ENCODE measurements at regions not wholly inside any gene's neighbourhood (a gene's known extent, or its start where the extent isn't known, plus 50 kb on each side); places are given as distances from the start of the nearest gene placed in this dataset.

DNA sequence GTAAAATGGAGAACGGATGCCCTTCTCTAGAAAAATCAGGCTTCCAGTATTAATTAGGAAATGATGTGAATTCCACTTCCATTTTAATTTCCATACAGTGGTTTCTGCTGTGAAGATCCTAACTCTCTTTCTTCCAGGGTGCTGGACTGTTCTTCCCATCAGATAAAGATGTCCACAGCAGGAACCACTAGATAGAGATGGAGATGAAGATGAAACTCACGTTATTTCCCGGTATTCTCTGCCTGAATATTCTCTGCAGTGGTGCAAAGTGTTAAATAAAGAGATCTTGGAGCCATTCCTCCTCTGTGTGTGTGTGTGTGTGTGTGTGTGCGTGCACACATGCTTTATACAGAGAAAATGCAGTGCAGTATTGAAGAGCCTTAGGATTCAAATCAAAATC is 727.5 kb downstream of the KCNJ2 start:
- FAIRE-seq (no peak), DNase-seq (ENCODE audit: low read depth, low spot score) (no peak)
- no peak overlapping the region for H2AFZ ChIP-seq (ENCODE audit: low read depth, low read length)
- H3K9ac ChIP-seq (replicated peaks; ENCODE audit: extremely low read depth, insufficient read depth, low read length), result no peak overlapping the region
- no peak overlapping the region for H3K27ac ChIP-seq (ENCODE audit: insufficient read depth, low read depth, low read length)
- no peak for TF ChIP-seq EZH2 (IDR thresholded peaks at IDR 0.05; ENCODE audit: borderline replicate concordance, low read depth, low read length, severe bottlenecking)
- TF ChIP-seq FOS (IDR thresholded peaks at IDR 0.05; ENCODE audit: borderline replicate concordance, insufficient read depth, low read length), result no peak
- TF ChIP-seq POLR2AphosphoS5 (IDR thresholded peaks at IDR 0.05; ENCODE audit: insufficient read depth, low read depth, low read length), result no peak
- no peak for TF ChIP-seq POLR2A (IDR thresholded peaks at IDR 0.05; ENCODE audit: low read depth, low read length)
- TF ChIP-seq GATA2 (IDR thresholded peaks at IDR 0.05; ENCODE audit: insufficient read depth, insufficient read length, low read depth, low read length), result no peak
- TF ChIP-seq, protein P1, sequence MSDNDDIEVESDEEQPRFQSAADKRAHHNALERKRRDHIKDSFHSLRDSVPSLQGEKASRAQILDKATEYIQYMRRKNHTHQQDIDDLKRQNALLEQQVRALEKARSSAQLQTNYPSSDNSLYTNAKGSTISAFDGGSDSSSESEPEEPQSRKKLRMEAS (IDR thresholded peaks at IDR 0.05; ENCODE audit: insufficient read depth, insufficient read length), result no peak
- no peak for TF ChIP-seq JUN (IDR thresholded peaks at IDR 0.05; ENCODE audit: borderline replicate concordance, insufficient read depth, insufficient read length, low read depth)
- TF ChIP-seq, protein P2, sequence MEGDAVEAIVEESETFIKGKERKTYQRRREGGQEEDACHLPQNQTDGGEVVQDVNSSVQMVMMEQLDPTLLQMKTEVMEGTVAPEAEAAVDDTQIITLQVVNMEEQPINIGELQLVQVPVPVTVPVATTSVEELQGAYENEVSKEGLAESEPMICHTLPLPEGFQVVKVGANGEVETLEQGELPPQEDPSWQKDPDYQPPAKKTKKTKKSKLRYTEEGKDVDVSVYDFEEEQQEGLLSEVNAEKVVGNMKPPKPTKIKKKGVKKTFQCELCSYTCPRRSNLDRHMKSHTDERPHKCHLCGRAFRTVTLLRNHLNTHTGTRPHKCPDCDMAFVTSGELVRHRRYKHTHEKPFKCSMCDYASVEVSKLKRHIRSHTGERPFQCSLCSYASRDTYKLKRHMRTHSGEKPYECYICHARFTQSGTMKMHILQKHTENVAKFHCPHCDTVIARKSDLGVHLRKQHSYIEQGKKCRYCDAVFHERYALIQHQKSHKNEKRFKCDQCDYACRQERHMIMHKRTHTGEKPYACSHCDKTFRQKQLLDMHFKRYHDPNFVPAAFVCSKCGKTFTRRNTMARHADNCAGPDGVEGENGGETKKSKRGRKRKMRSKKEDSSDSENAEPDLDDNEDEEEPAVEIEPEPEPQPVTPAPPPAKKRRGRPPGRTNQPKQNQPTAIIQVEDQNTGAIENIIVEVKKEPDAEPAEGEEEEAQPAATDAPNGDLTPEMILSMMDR (IDR thresholded peaks at IDR 0.05; ENCODE audit: extremely low read depth in 1 of 2, insufficient read depth in 1 of 2, low read depth in 1 of 2, low read length in 2 of 2), result no peak
- no peak for TF ChIP-seq MYC (IDR thresholded peaks at IDR 0.05; ENCODE audit: low read depth, low read length)
- no peak overlapping the region for H3K4me3 ChIP-seq (replicated peaks in 1 of 3; ENCODE audit: insufficient read depth in 1 of 3, low read depth in 1 of 3, low read length in 3 of 3)
- POLR2A ChIA-PET, result no interaction called here
- H3K79me2 ChIP-seq (ENCODE audit: control insufficient read depth, insufficient read depth, low read length), result no peaks in the 10 kb centered on the region
- H3K36me3 ChIP-seq (ENCODE audit: control insufficient read depth in 2 of 2, extremely low read depth in 1 of 2, insufficient read depth in 2 of 2, low read length in 2 of 2), result no peaks in the 10 kb centered on the region
- H3K9me3 ChIP-seq (replicated peaks; ENCODE audit: control insufficient read depth, insufficient read depth, low read length), result peaks cover 1% of the 10 kb centered on the region
- H4K20me1 ChIP-seq (replicated peaks; ENCODE audit: control insufficient read depth, extremely low read depth, insufficient read depth, low read length), result no peaks in the 10 kb centered on the region
- intact Hi-C loops (cut with micrococcal nuclease), result no loop called here
- no peak overlapping the region for H3K4me2 ChIP-seq (ENCODE audit: insufficient read depth, low read length)
- no TSS peak for BruUV-seq (replicated peaks)
- H3K27me3 ChIP-seq (ENCODE audit: control insufficient read depth in 2 of 2, insufficient read depth in 2 of 2, low read length in 2 of 2), result no peaks in the 10 kb centered on the region
- CTCF ChIA-PET, result no interaction called here
- dilution Hi-C loops (cut with MboI; ENCODE audit: extremely low pct_ligation_motif_present, low sequenced_read_pairs), result no loop called here
- no peaks in the 10 kb centered on the region for H3K4me1 ChIP-seq (ENCODE audit: control insufficient read depth, extremely low read depth, insufficient read depth, low read length)
- no peaks in the 10 kb centered on the region for H3K9me1 ChIP-seq (replicated peaks; ENCODE audit: control insufficient read depth, extremely low read depth, insufficient read depth, low read length)

Data from endothelial cell of umbilical vein (primary cell).